LNCaP clone FGC (cell line): ENCODE measurements at regions not wholly inside any gene's neighbourhood (a gene's known extent, or its start where the extent isn't known, plus 50 kb on each side); places are given as distances from the start of the nearest gene placed in this dataset.

Source experiments
- DNase-seq: peaks from one replicate; pipeline ENCODE4 v3.0.0-alpha.2; 2011; ENCODE audit warnings: low read depth
- H3K4me3 ChIP-seq: 2 replicates; pipeline ENCODE4 v1.5.1; 2011; ENCODE audit warnings: mild to moderate bottlenecking, low read depth, low read length, control low read depth
- TF ChIP-seq, protein P1 (sequence below): IDR thresholded peaks from 2 replicates; pipeline ENCODE4 v1.5.1; 2012; ENCODE audit warnings: mild to moderate bottlenecking; ENCODE audit not compliant: control insufficient read depth, insufficient read depth; ENCODE audit errors: extremely low read depth

DNA sequence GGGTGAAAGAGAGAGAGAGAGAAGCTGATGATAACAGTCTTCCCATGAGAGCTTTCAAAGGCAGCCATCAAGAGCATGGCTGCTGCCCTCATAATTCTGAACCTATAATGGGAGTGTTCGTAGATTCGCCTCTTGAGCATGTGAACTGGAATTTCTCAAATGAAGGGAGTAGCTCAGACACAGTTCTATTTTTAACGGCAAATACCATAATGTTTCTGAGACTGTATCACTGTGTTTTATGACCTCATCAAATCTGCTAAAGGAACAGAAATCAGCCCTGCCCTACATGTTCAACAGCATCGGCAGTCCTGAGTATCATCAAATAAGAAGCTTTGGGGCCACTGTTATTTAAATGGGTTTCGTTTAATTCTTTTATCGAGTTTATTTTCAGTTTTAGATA is 645.6 kb downstream of the GALR1 start:
- H3K4me3 ChIP-seq, result no peak overlapping the region
- no peak for DNase-seq
- TF ChIP-seq, protein P1, sequence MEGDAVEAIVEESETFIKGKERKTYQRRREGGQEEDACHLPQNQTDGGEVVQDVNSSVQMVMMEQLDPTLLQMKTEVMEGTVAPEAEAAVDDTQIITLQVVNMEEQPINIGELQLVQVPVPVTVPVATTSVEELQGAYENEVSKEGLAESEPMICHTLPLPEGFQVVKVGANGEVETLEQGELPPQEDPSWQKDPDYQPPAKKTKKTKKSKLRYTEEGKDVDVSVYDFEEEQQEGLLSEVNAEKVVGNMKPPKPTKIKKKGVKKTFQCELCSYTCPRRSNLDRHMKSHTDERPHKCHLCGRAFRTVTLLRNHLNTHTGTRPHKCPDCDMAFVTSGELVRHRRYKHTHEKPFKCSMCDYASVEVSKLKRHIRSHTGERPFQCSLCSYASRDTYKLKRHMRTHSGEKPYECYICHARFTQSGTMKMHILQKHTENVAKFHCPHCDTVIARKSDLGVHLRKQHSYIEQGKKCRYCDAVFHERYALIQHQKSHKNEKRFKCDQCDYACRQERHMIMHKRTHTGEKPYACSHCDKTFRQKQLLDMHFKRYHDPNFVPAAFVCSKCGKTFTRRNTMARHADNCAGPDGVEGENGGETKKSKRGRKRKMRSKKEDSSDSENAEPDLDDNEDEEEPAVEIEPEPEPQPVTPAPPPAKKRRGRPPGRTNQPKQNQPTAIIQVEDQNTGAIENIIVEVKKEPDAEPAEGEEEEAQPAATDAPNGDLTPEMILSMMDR, result no peak

DNA sequence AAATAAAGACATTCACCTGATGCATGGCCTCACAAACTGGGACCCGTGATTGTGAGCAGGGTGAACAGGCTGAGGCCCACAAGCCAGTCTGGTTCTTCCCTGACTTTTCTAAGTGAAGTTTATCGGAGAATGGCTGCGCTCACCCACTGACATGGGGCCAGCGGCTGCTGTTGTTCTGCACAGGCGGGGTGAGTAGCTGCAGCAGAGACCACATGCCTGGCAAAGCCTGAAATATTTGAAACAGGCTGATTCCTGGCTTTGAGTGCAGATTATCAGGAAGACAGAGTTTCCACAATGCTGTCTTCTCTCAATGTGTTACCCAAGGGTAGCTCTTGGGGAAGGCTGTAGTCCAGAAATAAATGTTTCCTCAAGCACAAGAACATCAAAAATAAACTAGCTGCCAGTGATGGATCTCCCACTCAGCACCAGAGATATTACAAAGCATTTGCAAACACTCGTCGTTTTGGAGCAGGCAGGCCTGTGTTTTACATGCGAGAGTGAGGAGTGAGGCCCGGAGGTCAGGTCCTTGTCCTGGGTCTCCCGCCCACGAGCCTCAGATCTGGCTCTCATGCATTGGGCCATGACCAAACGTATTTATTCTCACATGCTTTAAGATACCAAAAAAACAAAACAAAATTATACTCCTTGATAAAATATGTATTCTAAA is 647.1 kb downstream of the GALR1 start:
- DNase-seq, result no peak
- TF ChIP-seq, protein P1, result no peak
- H3K4me3 ChIP-seq, result no peak overlapping the region

DNA sequence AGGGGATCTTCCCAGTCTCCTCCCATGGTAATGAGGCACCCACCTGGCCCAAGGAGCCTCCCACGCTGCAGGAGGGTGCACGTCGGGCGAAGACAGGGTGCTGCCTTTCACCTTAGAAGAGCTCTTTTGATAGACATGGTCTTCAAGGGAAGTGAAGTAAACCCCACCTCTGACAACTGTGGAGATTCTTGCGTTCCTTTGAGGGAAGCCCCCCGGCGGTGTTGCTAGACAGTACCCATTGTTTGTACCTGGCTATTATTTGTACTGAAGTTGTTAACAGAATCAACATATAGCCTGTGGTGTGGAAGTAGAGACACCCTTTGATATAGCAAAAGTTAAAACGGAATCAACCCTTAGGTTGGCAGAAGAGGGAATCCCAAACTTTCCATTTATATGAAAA is 648.0 kb downstream of the GALR1 start:
- no peak for DNase-seq
- H3K4me3 ChIP-seq, result no peak overlapping the region
- TF ChIP-seq, protein P1, result no peak

DNA sequence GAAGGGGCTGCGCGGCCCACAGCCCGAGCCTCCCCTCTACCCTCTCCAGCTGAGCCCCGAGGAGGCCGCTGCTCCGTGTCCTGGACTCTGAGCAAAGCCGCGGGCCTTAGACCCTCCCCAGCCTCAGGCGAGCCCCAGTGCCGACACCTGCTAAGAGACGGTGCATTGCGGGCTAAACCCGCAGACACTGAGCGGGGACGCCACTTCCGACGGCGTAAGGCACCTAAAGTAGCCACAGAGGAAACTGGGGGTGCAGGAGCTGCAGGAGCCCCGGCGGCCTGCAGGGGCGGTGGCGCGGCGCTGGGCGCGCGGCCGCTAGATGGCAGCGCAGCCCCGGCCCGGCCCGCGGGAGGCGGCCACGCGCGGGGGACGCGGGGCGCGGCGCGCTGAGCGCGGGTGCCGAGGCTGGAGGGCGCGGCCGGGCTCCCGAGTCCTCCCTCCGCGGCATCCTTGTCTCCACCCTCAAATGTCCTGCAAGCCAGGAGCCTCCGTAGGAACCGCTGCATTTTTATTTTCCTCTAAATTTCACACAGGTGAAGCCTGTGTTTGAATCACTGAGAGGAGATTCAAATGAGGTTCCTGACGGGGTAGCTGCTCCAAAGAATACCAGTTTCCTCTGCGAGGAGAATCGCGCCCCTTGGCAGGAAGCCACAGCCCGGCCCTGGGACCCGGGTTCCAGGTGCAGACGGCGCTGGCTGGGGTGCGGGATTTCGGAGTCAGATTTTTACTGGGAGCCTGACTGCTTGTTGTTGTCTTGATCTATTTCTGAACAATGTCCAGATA is 650.5 kb downstream of the GALR1 start:
- no peak for DNase-seq
- peak overlapping the region; percentile 29; the same call in 1 of the 2 replicates for H3K4me3 ChIP-seq
- TF ChIP-seq, protein P1, result peak; percentile 100

DNA sequence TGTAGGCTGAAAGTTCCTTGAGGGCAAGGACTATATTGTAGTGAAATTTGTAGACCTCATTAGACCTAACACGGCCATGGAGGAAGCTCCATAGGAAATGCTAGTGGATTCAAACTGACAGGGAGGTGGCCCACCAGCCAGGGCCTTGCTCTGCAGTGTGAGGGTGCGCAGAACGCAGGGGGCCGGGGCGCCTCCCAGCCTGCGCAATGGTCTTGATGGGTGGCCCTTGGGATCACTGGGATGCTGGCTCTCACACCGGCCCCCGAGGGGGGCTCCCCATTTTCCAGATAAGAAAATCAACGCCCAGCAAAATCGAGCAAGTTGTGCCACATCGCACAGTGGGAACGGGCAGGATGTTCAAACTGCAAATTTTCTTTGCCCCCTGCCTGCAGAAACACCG is 655.4 kb downstream of the GALR1 start:
- no peak for DNase-seq
- TF ChIP-seq, protein P1, result no peak
- no peak overlapping the region for H3K4me3 ChIP-seq

DNA sequence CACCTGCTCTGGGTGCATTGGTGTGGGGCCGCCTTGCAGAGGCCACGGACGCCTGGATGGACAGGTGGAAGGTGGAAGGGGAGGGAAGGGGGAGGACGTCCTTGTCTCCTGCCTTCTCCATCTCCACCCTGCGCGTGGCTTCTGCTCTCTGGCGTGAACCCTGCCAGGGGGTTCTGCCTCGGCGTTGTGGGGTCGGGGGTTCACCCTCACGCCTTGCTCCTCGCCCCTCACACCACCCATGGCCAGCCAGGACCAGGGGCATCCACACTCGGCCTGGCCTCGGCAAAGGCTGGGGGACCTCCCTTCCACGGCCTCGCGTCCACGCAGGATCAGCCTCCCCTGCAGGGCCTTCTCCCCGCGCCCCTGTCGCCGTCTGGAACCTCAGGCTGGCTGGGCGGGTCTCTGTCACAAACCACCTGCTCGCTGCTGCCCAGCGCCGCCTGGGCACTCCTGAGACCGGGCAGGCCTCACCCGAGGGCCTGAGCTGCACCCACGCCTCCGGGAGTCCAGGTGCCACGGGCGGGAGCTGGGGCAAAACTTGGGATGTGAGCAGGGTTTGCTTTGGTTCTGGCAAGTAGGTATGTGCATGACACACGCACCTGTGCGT is 655.9 kb downstream of the GALR1 start:
- no peak for DNase-seq
- TF ChIP-seq, protein P1, result no peak
- no peak overlapping the region for H3K4me3 ChIP-seq
